Panc1 (cell line): ENCODE measurements at regions not wholly inside any gene's neighbourhood (a gene's known extent, or its start where the extent isn't known, plus 50 kb on each side); places are given as distances from the start of the nearest gene placed in this dataset.

Source experiments
- ATAC-seq: fragments of 200-7000 bp; cut with Tn5 transposase; 2 replicates; pipeline ENCODE4 v1.9.1; 2020; ENCODE audit warnings: mild to moderate bottlenecking, moderate library complexity
- BruUV-seq: library from RNA; stranded (reverse); fragments of 400-500 nt; replicated peaks from 2 replicates; lab custom pipeline; 2021; lab: Mats Ljungman, UMichigan
- CTCF ChIA-PET: fragments of 300-600 bp; sonication (Branson Sonifier 250); formaldehyde crosslinking; loops from one replicate; lab custom pipeline; 2022; ENCODE audit warnings: antibody characterized with exemption; lab: Charles Lee
- POLR2A ChIA-PET: fragments of 300-600 bp; sonication (Branson Sonifier 250); formaldehyde crosslinking; loops from one replicate; lab custom pipeline; 2022; ENCODE audit warnings: antibody characterized with exemption; lab: Charles Lee
- DNase-seq: peaks from one replicate; pipeline ENCODE4 v3.0.0-alpha.2; 2010; ENCODE audit warnings: low read depth, low spot score
- H3K27ac ChIP-seq: 2 replicates; pipeline ENCODE4 v1.5.1; 2011; ENCODE audit warnings: mild to moderate bottlenecking, low read length, inconsistent platforms
- H3K27me3 ChIP-seq: fragments of 200-500 bp; sonication (Bioruptor generic); 2 replicates; pipeline ENCODE4 v1.6.0; 2014; ENCODE audit warnings: low read length, inconsistent platforms; ENCODE audit not compliant: control insufficient read depth, insufficient read depth
- H3K36me3 ChIP-seq: fragments of 200-500 bp; sonication (Bioruptor generic); 2 replicates; pipeline ENCODE4 v1.5.1; 2014; ENCODE audit warnings: inconsistent platforms, mild to moderate bottlenecking, low read length, moderate library complexity; ENCODE audit not compliant: control insufficient read depth, insufficient read depth
- H3K4me1 ChIP-seq: 2 replicates; pipeline ENCODE4 v1.5.1; 2011; ENCODE audit warnings: inconsistent platforms, mild to moderate bottlenecking, low read length, moderate library complexity; ENCODE audit not compliant: control insufficient read depth, insufficient read depth
- H3K4me3 ChIP-seq, 2 experiments: 2 replicates each; pipeline ENCODE4 v1.5.1; 2011 to 2012; ENCODE audit warnings: low read depth in 2 of 2, low read length in 2 of 2, mild to moderate bottlenecking in 2 of 2, inconsistent platforms in 1 of 2, moderate library complexity in 1 of 2
- H3K9me3 ChIP-seq: fragments of 200-500 bp; sonication (Bioruptor generic); 2 replicates; pipeline ENCODE4 v1.5.1; 2014; ENCODE audit warnings: low read depth, mild to moderate bottlenecking, inconsistent platforms, low read length, moderate library complexity; ENCODE audit not compliant: control insufficient read depth, insufficient read depth
- CTCF ChIP-seq: fragments of 450-650 bp; IDR thresholded peaks from 2 replicates; pipeline ENCODE4 v1.5.1; 2017; ENCODE audit warnings: mild to moderate bottlenecking
- POLR2AphosphoS5 ChIP-seq: IDR thresholded peaks from 2 replicates; pipeline ENCODE4 v1.6.1; 2012; ENCODE audit warnings: mild to moderate bottlenecking, low read depth, low read length, moderate library complexity
- REST ChIP-seq, 2 experiments: IDR thresholded peaks; 2 replicates each; pipeline ENCODE4 v1.6.1; 2011 to 2012; ENCODE audit warnings: low read depth in 2 of 2, control low read depth in 1 of 2, low read length in 1 of 2, mild to moderate bottlenecking in 1 of 2, moderate library complexity in 1 of 2; ENCODE audit not compliant: insufficient read depth in 1 of 2
- SIN3A ChIP-seq: IDR thresholded peaks from 2 replicates; pipeline ENCODE4 v1.6.1; 2012; ENCODE audit warnings: low read depth, mild to moderate bottlenecking, low read length, moderate library complexity, borderline replicate concordance; ENCODE audit not compliant: insufficient read depth
- TCF7L2 ChIP-seq: IDR thresholded peaks from 2 replicates; pipeline ENCODE4 v1.6.1; 2011; ENCODE audit warnings: mild to moderate bottlenecking, low read depth, low read length, inconsistent platforms
- in situ Hi-C: cut with HindIII; loops from 2 replicates; pipeline ENCODE4 v1.10.0; 2016; ENCODE audit warnings: low sequenced_read_pairs, low pct_unique_long_range_greater_than_20kb
- intact Hi-C: fragments of 100-400 bp; cut with micrococcal nuclease; formaldehyde crosslinking; loops from one replicate; pipeline ENCODE4 v1.10.0; 2022; ENCODE audit not compliant: unreplicated experiment

- POLR2A ChIA-PET = no interaction called here
- H3K27me3 ChIP-seq = no peaks in the 10 kb centered on the region
- no TSS peak for BruUV-seq
- intact Hi-C loops = no loop called here
- no peak overlapping the region for H3K4me3 ChIP-seq
- ATAC-seq (no peak), DNase-seq (no peak)
- TF ChIP-seq POLR2AphosphoS5 (no peak), CTCF (no peak), REST (IDR thresholded peaks at IDR 0.05; ENCODE audit: insufficient read depth in 1 of 2, low read depth in 2 of 2, low read length in 1 of 2) (no peak), TCF7L2 (no peak), SIN3A (no peak)
- H3K36me3 ChIP-seq = no peaks in the 10 kb centered on the region
- no peak overlapping the region for H3K27ac ChIP-seq
- in situ Hi-C loops = no loop called here
- no peaks in the 10 kb centered on the region for H3K4me1 ChIP-seq
- no peaks in the 10 kb centered on the region for H3K9me3 ChIP-seq
- CTCF ChIA-PET = no interaction called here
These were observed 1576.7 kb downstream of the SLITRK1 start for GRCh38 chr13:82305588-82305987.

- no peak for DNase-seq
- no peaks in the 10 kb centered on the region for H3K9me3 ChIP-seq
- no peak for TF ChIP-seq SIN3A
- TF ChIP-seq POLR2AphosphoS5 = no peak
- no peak for TF ChIP-seq TCF7L2
- no peak overlapping the region for H3K27ac ChIP-seq
- ChIA-PET CTCF (no interaction called here), POLR2A (no interaction called here)
- in situ Hi-C loops (no loop called here), intact Hi-C loops (no loop called here)
- no peaks in the 10 kb centered on the region for H3K27me3 ChIP-seq
- no peak for ATAC-seq
- H3K36me3 ChIP-seq = no peaks in the 10 kb centered on the region
- no peak overlapping the region for H3K4me3 ChIP-seq
- no TSS peak for BruUV-seq
- no peaks in the 10 kb centered on the region for H3K4me1 ChIP-seq
These were observed 1584.2 kb downstream of the SLITRK1 start for GRCh38 chr13:82298106-82298505.

- in situ Hi-C loops (no loop called here), intact Hi-C loops (no loop called here)
- CTCF ChIA-PET = no interaction called here
- no peaks in the 10 kb centered on the region for H3K4me1 ChIP-seq
- no peak overlapping the region for H3K27ac ChIP-seq
- no peaks in the 10 kb centered on the region for H3K9me3 ChIP-seq
- no TSS peak for BruUV-seq
- H3K27me3 ChIP-seq = no peaks in the 10 kb centered on the region
- H3K36me3 ChIP-seq = no peaks in the 10 kb centered on the region
- DNase-seq = no peak
- TF ChIP-seq POLR2AphosphoS5 (no peak), CTCF (no peak), SIN3A (no peak), REST (IDR thresholded peaks at IDR 0.05; ENCODE audit: insufficient read depth in 1 of 2, low read depth in 2 of 2, low read length in 1 of 2) (no peak), TCF7L2 (no peak)
- POLR2A ChIA-PET = no interaction called here
- ATAC-seq = no peak
- no peak overlapping the region for H3K4me3 ChIP-seq
These were observed 1588.0 kb downstream of the SLITRK1 start for GRCh38 chr13:82294226-82294625.
